Activated CD4-positive, alpha-beta T cell treated with anti-CD3 and anti-CD28 coated beads, Interleukin-2, amount 10 ng/mL, durations not matched to agents 24 days and 14 days (primary cell): ENCODE measurements at regions not wholly inside any gene's neighbourhood (a gene's known extent, or its start where the extent isn't known, plus 50 kb on each side); places are given as distances from the start of the nearest gene placed in this dataset.
"Not testable (repeated sequence)": the region's sequence is repeated elsewhere in the genome, so short reads cannot be mapped to it uniquely, and the experiment has no call there.

Source experiments
- DNase-seq: peaks from one replicate; pipeline ENCODE4 v3.0.0; 2022
- H3K27ac Mint-ChIP-seq: one replicate; pipeline ENCODE4 v1.8.0; 2022; ENCODE audit warnings: mild to moderate bottlenecking, mixed read lengths
- H3K27me3 Mint-ChIP-seq: one replicate; pipeline ENCODE4 v1.8.0; 2022; ENCODE audit warnings: mixed read lengths
- H3K36me3 Mint-ChIP-seq: one replicate; pipeline ENCODE4 v1.8.0; 2022; ENCODE audit warnings: low read depth, mild to moderate bottlenecking, mixed read lengths
- H3K4me1 Mint-ChIP-seq: one replicate; pipeline ENCODE4 v1.8.0; 2021; ENCODE audit warnings: mixed read lengths
- H3K4me3 Mint-ChIP-seq: one replicate; pipeline ENCODE4 v1.8.0; 2022; ENCODE audit warnings: mild to moderate bottlenecking, moderate library complexity, mixed read lengths
- H3K9me3 Mint-ChIP-seq: one replicate; pipeline ENCODE4 v1.8.0; 2021; ENCODE audit warnings: mixed read lengths
- intact Hi-C: fragments of 100-400 bp; cut with micrococcal nuclease; formaldehyde crosslinking; loops from one replicate; pipeline ENCODE4 v1.15.1; 2023

- no peaks in the 10 kb centered on the region for H3K36me3 Mint-ChIP-seq
- no peaks in the 10 kb centered on the region for H3K9me3 Mint-ChIP-seq
- no peak overlapping the region for H3K4me3 Mint-ChIP-seq
- intact Hi-C loops: no loop called here
- DNase-seq: no peak
- H3K27me3 Mint-ChIP-seq: no peaks in the 10 kb centered on the region
- H3K27ac Mint-ChIP-seq: no peak overlapping the region
- no peaks in the 10 kb centered on the region for H3K4me1 Mint-ChIP-seq
Observed at GRCh38 chr13:89468081-89468480, 1796.9 kb downstream of the SLITRK5 start.

DNA sequence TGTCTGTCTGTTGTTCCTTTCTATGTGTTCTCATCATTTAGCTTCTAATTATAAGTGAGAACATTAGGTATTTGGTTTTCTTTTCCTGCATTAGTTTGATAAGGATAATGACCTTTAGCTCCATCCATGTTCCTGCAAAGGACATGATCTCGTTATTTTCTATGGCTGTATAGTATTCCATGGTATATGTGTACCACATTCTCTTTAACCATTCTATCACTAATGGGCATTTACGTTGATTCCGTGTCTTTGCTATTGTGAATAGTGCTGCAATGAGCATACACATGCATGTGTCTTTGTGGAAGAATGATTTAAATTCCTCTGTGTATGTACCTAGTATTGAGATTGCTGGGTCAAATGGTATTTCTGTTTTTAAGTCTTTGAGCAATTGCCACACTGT, 1799.7 kb downstream of the SLITRK5 start:
- no peaks in the 10 kb centered on the region for H3K9me3 Mint-ChIP-seq
- no peak for DNase-seq
- no peaks in the 10 kb centered on the region for H3K36me3 Mint-ChIP-seq
- H3K27ac Mint-ChIP-seq: no peak overlapping the region
- H3K4me1 Mint-ChIP-seq: no peaks in the 10 kb centered on the region
- H3K4me3 Mint-ChIP-seq: no peak overlapping the region
- intact Hi-C loops: no loop called here
- no peaks in the 10 kb centered on the region for H3K27me3 Mint-ChIP-seq

DNA sequence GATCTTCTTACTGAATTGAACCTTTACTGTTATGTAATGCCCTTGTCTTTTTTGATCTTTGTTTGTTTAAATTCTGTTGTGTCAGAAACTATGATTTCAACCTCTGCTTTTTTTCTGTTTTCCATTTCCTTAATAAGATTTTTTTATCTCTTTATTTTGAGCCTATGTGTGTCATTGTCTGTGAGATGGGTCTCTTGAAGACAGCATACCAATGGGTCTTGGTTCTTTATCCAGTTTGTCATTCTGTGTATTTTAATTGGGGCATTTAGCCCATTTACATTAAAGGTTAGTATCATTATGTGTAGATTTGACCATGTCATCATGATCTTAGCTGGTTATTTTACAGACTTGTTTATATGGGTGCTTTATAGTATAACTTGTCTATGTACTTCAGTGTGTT, 1803.3 kb downstream of the SLITRK5 start:
- H3K36me3 Mint-ChIP-seq: no peaks in the 10 kb centered on the region
- H3K9me3 Mint-ChIP-seq: no peaks in the 10 kb centered on the region
- no peak overlapping the region for H3K27ac Mint-ChIP-seq
- DNase-seq: no peak
- H3K4me1 Mint-ChIP-seq: no peaks in the 10 kb centered on the region
- H3K4me3 Mint-ChIP-seq: no peak overlapping the region
- no peaks in the 10 kb centered on the region for H3K27me3 Mint-ChIP-seq
- intact Hi-C loops: no loop called here

- Mint-ChIP-seq H3K36me3 (no peaks in the 10 kb centered on the region), H3K9me3 (no peaks in the 10 kb centered on the region), H3K27ac (no peak overlapping the region), H3K4me3 (no peak overlapping the region), H3K27me3 (no peaks in the 10 kb centered on the region), H3K4me1 (no peaks in the 10 kb centered on the region)
- intact Hi-C loops: no loop called here
- DNase-seq: no peak
Observed at GRCh38 chr13:89486065-89486464, 1814.9 kb downstream of the SLITRK5 start.

- Mint-ChIP-seq H3K9me3 (no peaks in the 10 kb centered on the region), H3K4me1 (no peaks in the 10 kb centered on the region), H3K27ac (no peak overlapping the region), H3K4me3 (no peak overlapping the region), H3K27me3 (no peaks in the 10 kb centered on the region), H3K36me3 (no peaks in the 10 kb centered on the region)
- DNase-seq: no peak
- intact Hi-C loops: no loop called here
Observed at GRCh38 chr13:89486709-89487108, 1815.5 kb downstream of the SLITRK5 start.

DNA sequence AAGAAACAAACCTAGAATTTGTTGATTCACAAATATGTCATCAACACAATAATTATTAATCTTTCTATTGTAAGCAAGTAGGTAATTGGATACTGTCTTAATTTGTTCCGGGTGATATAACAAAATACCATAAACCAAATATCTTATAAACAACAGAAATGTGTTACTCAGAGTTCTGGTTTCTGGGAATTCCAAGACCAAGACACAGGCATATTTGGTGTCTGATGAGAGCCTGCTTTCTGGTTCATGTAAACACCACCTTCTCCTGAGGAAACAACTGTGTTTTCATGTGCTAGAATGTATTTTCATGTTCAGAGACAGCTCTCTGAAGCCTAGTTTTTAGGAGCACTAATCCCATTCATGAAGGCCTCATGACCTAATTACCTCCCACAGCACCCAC, 1819.5 kb downstream of the SLITRK5 start:
- intact Hi-C loops: no loop called here
- Mint-ChIP-seq H3K36me3 (no peaks in the 10 kb centered on the region), H3K9me3 (no peaks in the 10 kb centered on the region), H3K27ac (no peak overlapping the region), H3K4me1 (no peaks in the 10 kb centered on the region), H3K27me3 (no peaks in the 10 kb centered on the region), H3K4me3 (no peak overlapping the region)
- DNase-seq: no peak

- Mint-ChIP-seq H3K4me1 (no peaks in the 10 kb centered on the region), H3K4me3 (no peak overlapping the region), H3K27ac (no peak overlapping the region), H3K36me3 (no peaks in the 10 kb centered on the region), H3K9me3 (no peaks in the 10 kb centered on the region), H3K27me3 (no peaks in the 10 kb centered on the region)
- intact Hi-C loops: no loop called here
- DNase-seq: no peak
Observed at GRCh38 chr13:89496478-89496877, 1825.3 kb downstream of the SLITRK5 start.

- intact Hi-C loops: no loop called here
- H3K9me3 Mint-ChIP-seq: no peaks in the 10 kb centered on the region
- DNase-seq: no peak
- no peaks in the 10 kb centered on the region for H3K27me3 Mint-ChIP-seq
- no peaks in the 10 kb centered on the region for H3K4me1 Mint-ChIP-seq
- H3K27ac Mint-ChIP-seq: no peak overlapping the region
- no peaks in the 10 kb centered on the region for H3K36me3 Mint-ChIP-seq
- no peak overlapping the region for H3K4me3 Mint-ChIP-seq
Observed at GRCh38 chr13:89497658-89498057, 1826.5 kb downstream of the SLITRK5 start.

GRCh38 chr13:89502286-89502685, 1831.1 kb downstream of the SLITRK5 start:
- Mint-ChIP-seq H3K36me3 (no peaks in the 10 kb centered on the region), H3K27ac (no peak overlapping the region), H3K4me1 (no peaks in the 10 kb centered on the region), H3K4me3 (no peak overlapping the region), H3K9me3 (no peaks in the 10 kb centered on the region), H3K27me3 (no peaks in the 10 kb centered on the region)
- DNase-seq: no peak
- intact Hi-C loops: no loop called here

DNA sequence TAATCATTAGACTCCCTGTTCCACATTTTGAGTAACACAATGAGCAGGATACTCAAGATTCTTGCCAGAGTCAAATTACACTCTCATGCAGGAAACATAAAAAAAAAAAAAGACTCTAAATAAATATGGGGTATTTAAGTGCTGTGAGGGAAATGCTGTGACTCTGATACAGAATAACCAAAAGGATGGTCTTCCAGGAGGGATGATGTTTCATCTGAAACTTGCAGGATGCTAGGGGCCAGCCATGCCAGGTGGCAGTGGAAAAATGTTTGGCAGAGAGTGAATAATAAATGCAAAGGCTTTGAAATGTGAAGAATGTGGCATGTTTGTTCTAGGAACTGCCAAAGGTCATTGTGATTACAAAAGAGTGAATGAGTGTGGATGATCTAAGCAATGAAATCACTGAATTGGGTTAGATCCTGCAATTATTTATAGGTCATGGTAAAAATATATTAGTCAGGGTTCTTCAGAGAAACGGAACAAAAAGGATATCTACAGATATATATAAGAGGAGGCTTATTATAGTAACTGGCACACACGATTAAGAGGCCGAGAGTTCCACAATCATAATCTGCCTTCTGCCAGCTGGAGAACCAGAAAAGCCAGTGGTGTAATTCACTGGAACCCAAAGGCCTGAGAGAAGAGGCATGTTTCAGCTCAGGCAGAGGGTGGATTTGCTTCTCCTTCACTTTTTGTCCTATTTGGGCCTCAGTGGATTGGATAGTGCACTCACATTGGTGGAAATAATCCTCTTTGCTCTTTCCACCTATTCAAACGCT, 1832.8 kb upstream of the MIR17HG start:
- H3K9me3 Mint-ChIP-seq: peaks cover 10% of the 10 kb centered on the region
- H3K4me3 Mint-ChIP-seq: no peak overlapping the region
- H3K27ac Mint-ChIP-seq: no peak overlapping the region
- H3K27me3 Mint-ChIP-seq: no peaks in the 10 kb centered on the region
- no peaks in the 10 kb centered on the region for H3K36me3 Mint-ChIP-seq
- H3K4me1 Mint-ChIP-seq: no peaks in the 10 kb centered on the region
- intact Hi-C loops: no loop called here
- DNase-seq: no peak

DNA sequence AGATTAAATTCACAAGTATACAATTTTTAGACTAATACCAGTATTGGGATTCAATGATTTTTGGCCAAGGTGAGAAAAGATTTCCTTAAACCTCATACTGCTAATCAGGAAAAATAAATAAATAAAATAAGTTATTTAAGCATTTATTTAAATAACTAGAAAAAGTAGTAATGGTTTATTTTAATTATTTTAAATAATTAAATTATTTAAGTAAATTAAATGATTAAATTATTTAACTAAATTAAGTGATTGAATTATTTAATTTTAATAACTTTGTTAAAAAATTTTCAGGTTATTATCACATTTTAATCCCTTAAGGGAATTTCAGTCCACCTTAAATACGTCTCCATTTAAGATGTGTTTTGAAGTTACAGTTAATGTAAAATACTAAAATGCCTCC, 1831.5 kb upstream of the MIR17HG start:
- H3K27me3 Mint-ChIP-seq: no peaks in the 10 kb centered on the region
- DNase-seq: no peak
- H3K4me1 Mint-ChIP-seq: no peaks in the 10 kb centered on the region
- intact Hi-C loops: no loop called here
- no peak overlapping the region for H3K4me3 Mint-ChIP-seq
- no peaks in the 10 kb centered on the region for H3K36me3 Mint-ChIP-seq
- peaks cover 6% of the 10 kb centered on the region for H3K9me3 Mint-ChIP-seq
- no peak overlapping the region for H3K27ac Mint-ChIP-seq

- DNase-seq: no peak
- Mint-ChIP-seq H3K9me3 (no peaks in the 10 kb centered on the region), H3K36me3 (no peaks in the 10 kb centered on the region), H3K27ac (no peak overlapping the region), H3K27me3 (no peaks in the 10 kb centered on the region), H3K4me1 (no peaks in the 10 kb centered on the region), H3K4me3 (no peak overlapping the region)
- intact Hi-C loops: no loop called here
Observed at GRCh38 chr13:89518289-89519077, 1829.0 kb upstream of the MIR17HG start.

DNA sequence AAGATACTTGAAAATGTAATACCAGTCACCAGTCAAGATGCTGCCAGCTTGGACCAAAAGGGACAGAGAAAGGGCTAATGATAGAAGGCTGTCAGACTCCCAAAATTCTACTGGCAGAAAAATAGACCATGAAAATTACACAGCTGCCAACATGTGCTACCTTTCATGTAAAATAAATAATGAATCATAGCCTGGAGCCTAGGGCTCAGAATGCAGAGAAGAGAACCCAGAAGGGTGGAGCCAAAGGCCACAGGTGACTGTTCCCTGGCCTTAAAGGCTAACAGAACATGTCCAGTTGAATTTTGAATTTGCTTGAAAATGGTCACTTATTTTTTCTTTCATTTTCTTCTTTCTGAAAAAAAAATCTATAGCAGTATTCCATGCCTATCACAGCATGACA, 1827.0 kb upstream of the MIR17HG start:
- intact Hi-C loops: no loop called here
- no peaks in the 10 kb centered on the region for H3K4me1 Mint-ChIP-seq

GRCh38 chr13:89521672-89522071, 1825.8 kb upstream of the MIR17HG start:
- intact Hi-C loops, DNase-seq, H3K4me3 Mint-ChIP-seq, H3K9me3 Mint-ChIP-seq, H3K4me1 Mint-ChIP-seq, H3K27ac Mint-ChIP-seq, H3K36me3 Mint-ChIP-seq, H3K27me3 Mint-ChIP-seq: not testable (repeated sequence)

More for the DNA sequence above, 1827.0 kb upstream of the MIR17HG start:
- no peak overlapping the region for H3K27ac Mint-ChIP-seq
- H3K27me3 Mint-ChIP-seq: no peaks in the 10 kb centered on the region
- H3K4me3 Mint-ChIP-seq: no peak overlapping the region
- no peak for DNase-seq
- H3K9me3 Mint-ChIP-seq: no peaks in the 10 kb centered on the region
- no peaks in the 10 kb centered on the region for H3K36me3 Mint-ChIP-seq
